ENCODE measurements at regions not wholly inside any gene's neighbourhood (a gene's known extent, or its start where the extent isn't known, plus 50 kb on each side); places are given as distances from the start of the nearest gene placed in this dataset.
"Not testable (repeated sequence)": the region's sequence is repeated elsewhere in the genome, so short reads cannot be mapped to it uniquely, and the experiment has no call there.

- DNase-seq (ENCODE audit: low read depth): no peak
Measured at GRCh38 chr14:71238835-71239234, 331.6 kb downstream of the PCNX1 start.

GRCh38 chr14:71240171-71240570 is 332.9 kb downstream of the PCNX1 start:
- DNase-seq (ENCODE audit: low read depth): no peak

- DNase-seq (ENCODE audit: low read depth): no peak
Measured at GRCh38 chr14:71240866-71241520, 333.7 kb downstream of the PCNX1 start.

- DNase-seq (ENCODE audit: low read depth): peak; percentile 82
Measured at GRCh38 chr14:71242237-71242748, 335.0 kb downstream of the PCNX1 start.

- DNase-seq (ENCODE audit: low read depth): peak; percentile 41
Measured at GRCh38 chr14:71243697-71244096, 336.4 kb downstream of the PCNX1 start.

- peak; percentile 86 for DNase-seq (ENCODE audit: low read depth)
Measured at GRCh38 chr14:71244341-71244740, 337.1 kb downstream of the PCNX1 start.

- no peak for DNase-seq (ENCODE audit: low read depth)
Measured at GRCh38 chr14:71245659-71246361, 338.6 kb downstream of the PCNX1 start.

- DNase-seq (ENCODE audit: low read depth): no peak
Measured at GRCh38 chr14:71246539-71246938, 339.3 kb downstream of the PCNX1 start.

- DNase-seq (ENCODE audit: low read depth): no peak
Measured at GRCh38 chr14:71247106-71247505, 339.8 kb downstream of the PCNX1 start.

- DNase-seq (ENCODE audit: low read depth): no peak
Measured at GRCh38 chr14:71248194-71248593, 340.9 kb downstream of the PCNX1 start.

- DNase-seq (ENCODE audit: low read depth): no peak
Measured at GRCh38 chr14:71250347-71250746, 343.1 kb downstream of the PCNX1 start.

- no peak for DNase-seq (ENCODE audit: low read depth)
Measured at GRCh38 chr14:71250791-71251190, 343.5 kb downstream of the PCNX1 start.

- DNase-seq (ENCODE audit: low read depth): not testable (repeated sequence)
Measured at GRCh38 chr14:71254091-71254719, 346.9 kb downstream of the PCNX1 start.

GRCh38 chr14:71261206-71261605 is 353.9 kb downstream of the PCNX1 start:
- DNase-seq (ENCODE audit: low read depth): no peak

GRCh38 chr14:71262441-71262840 is 355.2 kb downstream of the PCNX1 start:
- DNase-seq (ENCODE audit: low read depth): peak; percentile 25

GRCh38 chr14:71264260-71264659 is 357.0 kb downstream of the PCNX1 start:
- no peak for DNase-seq (ENCODE audit: low read depth)

- DNase-seq (ENCODE audit: low read depth): no peak
Measured at GRCh38 chr14:71267007-71267513, 359.8 kb downstream of the PCNX1 start.

- DNase-seq (ENCODE audit: low read depth): no peak
Measured at GRCh38 chr14:71267691-71268090, 360.4 kb downstream of the PCNX1 start.

GRCh38 chr14:71270111-71270510 is 362.9 kb downstream of the PCNX1 start:
- no peak for DNase-seq (ENCODE audit: low read depth)

- DNase-seq (ENCODE audit: low read depth): no peak
Measured at GRCh38 chr14:71271166-71271945, 364.1 kb downstream of the PCNX1 start.

GRCh38 chr14:71273366-71273765 is 366.1 kb downstream of the PCNX1 start:
- no peak for DNase-seq (ENCODE audit: low read depth)

Measured in myocyte (in vitro differentiated cells).